H9 (cell line): ENCODE measurements at regions not wholly inside any gene's neighbourhood (a gene's known extent, or its start where the extent isn't known, plus 50 kb on each side); places are given as distances from the start of the nearest gene placed in this dataset.

Source experiments
- DNase-seq: peaks from one replicate; pipeline ENCODE4 v3.0.0-alpha.2; 2017
- H2AFZ ChIP-seq: one replicate; pipeline ENCODE4 v1.6.1; 2013; ENCODE audit warnings: mild to moderate bottlenecking, low read length, control low read depth, moderate library complexity
- H2AK5ac ChIP-seq: 2 replicates; pipeline ENCODE4 v1.6.1; 2013; ENCODE audit warnings: low read length, control low read depth, mixed read lengths; ENCODE audit not compliant: insufficient read length
- H2BK120ac ChIP-seq: one replicate; pipeline ENCODE4 v1.6.1; 2013; ENCODE audit warnings: low read depth, mild to moderate bottlenecking, low read length, control low read depth, inconsistent platforms; ENCODE audit not compliant: poor library complexity, severe bottlenecking
- H2BK12ac ChIP-seq: 2 replicates; pipeline ENCODE4 v1.6.1; 2013; ENCODE audit warnings: low read length, control low read depth, mixed read lengths, low read depth; ENCODE audit not compliant: insufficient read length
- H2BK15ac ChIP-seq: 2 replicates; pipeline ENCODE4 v1.6.1; 2013; ENCODE audit warnings: low read depth, low read length, control low read depth
- H2BK20ac ChIP-seq: one replicate; pipeline ENCODE4 v1.6.1; 2013; ENCODE audit warnings: low read depth, mild to moderate bottlenecking, low read length, control low read depth, inconsistent platforms; ENCODE audit not compliant: poor library complexity, severe bottlenecking
- H2BK5ac ChIP-seq: 2 replicates; pipeline ENCODE4 v1.6.1; 2013; ENCODE audit warnings: low read length, control low read depth, mixed read lengths; ENCODE audit not compliant: insufficient read length
- H3K14ac ChIP-seq: 2 replicates; pipeline ENCODE4 v1.6.1; 2013; ENCODE audit warnings: low read length, control low read depth; ENCODE audit not compliant: insufficient read depth
- H3K18ac ChIP-seq: 2 replicates; pipeline ENCODE4 v1.6.1; 2013; ENCODE audit warnings: low read depth, mild to moderate bottlenecking, mixed read lengths, low read length, control low read depth; ENCODE audit not compliant: insufficient read length
- H3K23ac ChIP-seq: 2 replicates; pipeline ENCODE4 v1.6.1; 2013; ENCODE audit warnings: low read length, control low read depth, mixed read lengths, low read depth; ENCODE audit not compliant: insufficient read length
- H3K23me2 ChIP-seq: 2 replicates; pipeline ENCODE4 v1.6.1; 2013; ENCODE audit warnings: low read depth, mild to moderate bottlenecking, mixed read lengths, low read length, control low read depth; ENCODE audit not compliant: insufficient read length, poor library complexity, severe bottlenecking
- H3K27ac ChIP-seq: 2 replicates; pipeline ENCODE4 v1.5.1; 2013; ENCODE audit warnings: low read length, control low read depth, mixed read lengths, low read depth; ENCODE audit not compliant: insufficient read length
- H3K27me3 ChIP-seq: 2 replicates; pipeline ENCODE4 v1.6.1; 2013; ENCODE audit warnings: low read length, control low read depth, inconsistent platforms; ENCODE audit not compliant: insufficient read depth
- H3K4ac ChIP-seq: 2 replicates; pipeline ENCODE4 v1.6.1; 2013; ENCODE audit warnings: low read depth, mild to moderate bottlenecking, control low read depth, inconsistent platforms, low read length, moderate library complexity
- H3K4me1 ChIP-seq: 2 replicates; pipeline ENCODE4 v1.6.1; 2013; ENCODE audit warnings: low read length, control low read depth, inconsistent platforms; ENCODE audit not compliant: insufficient read depth
- H3K4me2 ChIP-seq: 2 replicates; pipeline ENCODE4 v1.6.1; 2013; ENCODE audit warnings: low read length, control low read depth, mixed read lengths; ENCODE audit not compliant: insufficient read length, insufficient read depth
- H3K56ac ChIP-seq: 2 replicates; pipeline ENCODE4 v1.6.1; 2013; ENCODE audit warnings: low read depth, mild to moderate bottlenecking, mixed read lengths, low read length, control low read depth; ENCODE audit not compliant: insufficient read length
- H3K79me1 ChIP-seq: 2 replicates; pipeline ENCODE4 v1.6.1; 2013; ENCODE audit warnings: low read depth, mild to moderate bottlenecking, moderate library complexity, low read length, control low read depth, inconsistent platforms; ENCODE audit not compliant: insufficient read depth, poor library complexity, severe bottlenecking
- H3K79me2 ChIP-seq: 2 replicates; pipeline ENCODE4 v1.6.1; 2013; ENCODE audit warnings: low read length, control low read depth, inconsistent platforms; ENCODE audit not compliant: insufficient read depth
- H3K9ac ChIP-seq: 2 replicates; pipeline ENCODE4 v1.6.1; 2013; ENCODE audit warnings: low read length, control low read depth, mixed read lengths; ENCODE audit not compliant: insufficient read length; ENCODE audit errors: extremely low read depth
- H3K9me3 ChIP-seq: one replicate; pipeline ENCODE4 v1.6.1; 2013; ENCODE audit warnings: low read depth, low read length, inconsistent platforms; ENCODE audit not compliant: control insufficient read depth
- H3T11ph ChIP-seq: one replicate; pipeline ENCODE4 v1.6.1; 2013; ENCODE audit warnings: mild to moderate bottlenecking, low read length, control low read depth, inconsistent platforms
- H4K20me1 ChIP-seq: one replicate; pipeline ENCODE4 v1.6.1; 2013; ENCODE audit not compliant: control insufficient read depth, insufficient read length, insufficient read depth
- H4K5ac ChIP-seq: 2 replicates; pipeline ENCODE4 v1.6.1; 2013; ENCODE audit warnings: low read depth, mild to moderate bottlenecking, mixed read lengths, low read length, control low read depth; ENCODE audit not compliant: insufficient read length
- H4K8ac ChIP-seq: replicated peaks from 2 replicates; pipeline ENCODE4 v1.6.1; 2013; ENCODE audit warnings: low read length, control low read depth, mixed read lengths, low read depth; ENCODE audit not compliant: insufficient read length
- H4K91ac ChIP-seq: 2 replicates; pipeline ENCODE4 v1.6.1; 2013; ENCODE audit warnings: low read depth, mild to moderate bottlenecking, moderate library complexity, mixed read lengths, low read length, control low read depth; ENCODE audit not compliant: insufficient read length
- H3K27ac Mint-ChIP-seq, 3 experiments: 2 replicates in 2 of 3; 3 replicates in 1 of 3; pipeline ENCODE4 v1.8.0; 2020 to 2021; ENCODE audit warnings: mixed read lengths in 3 of 3, mild to moderate bottlenecking in 1 of 3, moderate library complexity in 1 of 3
- H3K27me3 Mint-ChIP-seq: 2 replicates; pipeline ENCODE4 v1.8.0; 2021; ENCODE audit warnings: low read depth, mild to moderate bottlenecking, moderate library complexity, mixed read lengths
- H3K36me3 Mint-ChIP-seq, 3 experiments: 2 replicates in 2 of 3; 3 replicates in 1 of 3; pipeline ENCODE4 v1.8.0; 2020 to 2021; ENCODE audit warnings: low read depth in 3 of 3, mixed read lengths in 3 of 3; ENCODE audit not compliant: insufficient read depth in 1 of 3
- H3K4me1 Mint-ChIP-seq, 2 experiments: 2 replicates each; pipeline ENCODE4 v1.8.0; 2020; ENCODE audit warnings: mixed read lengths in 2 of 2
- H3K4me3 Mint-ChIP-seq, 2 experiments: 2 replicates in 1 of 2; 3 replicates in 1 of 2; pipeline ENCODE4 v1.8.0; 2020 to 2021; ENCODE audit warnings: mild to moderate bottlenecking in 2 of 2, mixed read lengths in 2 of 2, moderate library complexity in 1 of 2
- H3K9me3 Mint-ChIP-seq, 2 experiments: 2 replicates in 1 of 2; 3 replicates in 1 of 2; pipeline ENCODE4 v1.8.0; 2020; ENCODE audit warnings: mild to moderate bottlenecking in 2 of 2, mixed read lengths in 2 of 2, moderate library complexity in 1 of 2
- CTCF ChIP-seq: fragments of 200-600 bp; sonication (generic); conservative IDR thresholded peaks from 3 replicates; pipeline ENCODE4 v1.8.0; 2021; ENCODE audit warnings: antibody characterized with exemption, mild to moderate bottlenecking
- WGBS: extraction: QIAGEN DNeasy Blood & Tissue Kit; methylation state at CpG from one replicate; pipeline ENCODE4 v1.1.7; 2013; ENCODE audit warnings: missing lambda C conversion rate, low lambda C conversion rate, mixed read lengths; ENCODE audit not compliant: insufficient read length; ENCODE audit errors: extremely low coverage; 5-methylcytosine and 5-hydroxymethylcytosine counted together

GRCh38 chr2:39528701-39529100 is 91.6 kb upstream of the MAP4K3 start:
- WGBS: no CpG with 5 or more reads among the region's 5 CpGs
- Histone ChIP-seq H3K9ac (no peak overlapping the region), H3K27ac (no peak overlapping the region), H3K56ac (no peak overlapping the region), H3K79me2 (no peaks in the 10 kb centered on the region), H3K4me1 (peaks cover 2% of the 10 kb centered on the region; the same call in 1 of the 2 replicates), H2BK5ac (no peak overlapping the region), H2AK5ac (no peak overlapping the region), H3K4me2 (no peak overlapping the region), H3K18ac (no peak overlapping the region), H3K27me3 (no peaks in the 10 kb centered on the region), H3K9me3 (no peaks in the 10 kb centered on the region), H3K23ac (no peak overlapping the region), H2BK12ac (no peak overlapping the region), H2BK120ac (no peak overlapping the region), H3K23me2 (no peaks in the 10 kb centered on the region), H3K79me1 (no peaks in the 10 kb centered on the region), H3K14ac (no peak overlapping the region), H4K91ac (no peak overlapping the region), H2AFZ (no peak overlapping the region), H3K4ac (no peak overlapping the region), H3T11ph (no peak overlapping the region), H4K5ac (no peak overlapping the region), H4K8ac (no peak overlapping the region), H2BK20ac (no peak overlapping the region), H4K20me1 (no peaks in the 10 kb centered on the region), H2BK15ac (no peak overlapping the region)
- peaks cover 5 to 12% of the 10 kb centered on the region in 2 experiments; a peak in 3 of 5 replicates for H3K9me3 Mint-ChIP-seq
- H3K4me3 Mint-ChIP-seq: no peak overlapping the region
- no peaks in the 10 kb centered on the region for H3K27me3 Mint-ChIP-seq
- no peak for TF ChIP-seq CTCF
- no peak overlapping the region for H3K27ac Mint-ChIP-seq
- peaks cover 3 to 12% (median 10%) of the 10 kb centered on the region in 3 experiments; a peak in 5 of 7 replicates for H3K36me3 Mint-ChIP-seq
- DNase-seq: no peak
- peaks cover 9 to 13% of the 10 kb centered on the region in 2 experiments for H3K4me1 Mint-ChIP-seq
